ENCODE measurements at regions not wholly inside any gene's neighbourhood (a gene's known extent, or its start where the extent isn't known, plus 50 kb on each side); places are given as distances from the start of the nearest gene placed in this dataset.

GRCh38 chr9:8033794-8034193, 234.2 kb upstream of the DMAC1 start:
- Histone ChIP-seq H4K20me1 (no peaks in the 10 kb centered on the region), H3K4me3 (no peak overlapping the region), H3K27me3 (no peaks in the 10 kb centered on the region), H3K4me2 (no peak overlapping the region), H3K4me1 (0 out of 20 replicates have a peak, but pooled peaks cover 0 to 9% (median 0%) of the 10 kb centered on the region in 10 experiments), H3K27ac (no peak overlapping the region), H3K9ac (no peak overlapping the region), H3K36me3 (peaks cover 0 to 4% (median 0%) of the 10 kb centered on the region in 11 experiments; a peak in 2 of 22 replicates), H3K9me3 (replicated peaks in 1 of 11) (peaks cover 26 to 30% (median 27%) of the 10 kb centered on the region in 11 experiments)
- no peak for TF ChIP-seq Cebpa-rat (IDR thresholded peaks at IDR 0.05)

- Histone ChIP-seq H3K4me3 (no peak overlapping the region), H3K27ac (no peak overlapping the region), H3K9me3 (replicated peaks in 1 of 11) (no peaks in the 10 kb centered on the region), H4K20me1 (no peaks in the 10 kb centered on the region), H3K4me1 (no peaks in the 10 kb centered on the region), H3K27me3 (no peaks in the 10 kb centered on the region), H3K36me3 (no peaks in the 10 kb centered on the region), H3K4me2 (no peak overlapping the region), H3K9ac (no peak overlapping the region)
- TF ChIP-seq Cebpa-rat (IDR thresholded peaks at IDR 0.05), result no peak
These were observed 230.5 kb upstream of the DMAC1 start for GRCh38 chr9:8030095-8030494.

- Histone ChIP-seq H3K9ac (no peak overlapping the region), H3K4me3 (no peak overlapping the region), H3K36me3 (no peaks in the 10 kb centered on the region), H3K4me2 (no peak overlapping the region), H3K27ac (no peak overlapping the region), H4K20me1 (no peaks in the 10 kb centered on the region), H3K9me3 (replicated peaks in 1 of 11) (peaks cover 0 to 11% (median 5%) of the 10 kb centered on the region in 11 experiments; a peak in 7 of 22 replicates), H3K4me1 (no peaks in the 10 kb centered on the region), H3K27me3 (no peaks in the 10 kb centered on the region)
- TF ChIP-seq Cebpa-rat (IDR thresholded peaks at IDR 0.05), result no peak
These were observed 227.8 kb upstream of the DMAC1 start for GRCh38 chr9:8027351-8027750.

GRCh38 chr9:8025551-8025950, 226.0 kb upstream of the DMAC1 start:
- Histone ChIP-seq H3K27ac (no peak overlapping the region), H3K27me3 (no peaks in the 10 kb centered on the region), H3K36me3 (no peaks in the 10 kb centered on the region), H3K4me3 (no peak overlapping the region), H3K9me3 (replicated peaks in 1 of 11) (peaks cover 0 to 13% (median 5%) of the 10 kb centered on the region in 11 experiments; a peak in 7 of 22 replicates), H3K4me2 (no peak overlapping the region), H3K9ac (no peak overlapping the region), H4K20me1 (no peaks in the 10 kb centered on the region), H3K4me1 (no peaks in the 10 kb centered on the region)
- TF ChIP-seq Cebpa-rat (IDR thresholded peaks at IDR 0.05), result no peak

GRCh38 chr9:8020186-8020585, 220.6 kb upstream of the DMAC1 start:
- Histone ChIP-seq H3K4me1 (no peaks in the 10 kb centered on the region), H4K20me1 (no peaks in the 10 kb centered on the region), H3K4me3 (no peak overlapping the region), H3K4me2 (no peak overlapping the region), H3K9me3 (replicated peaks in 1 of 11) (peaks cover 0 to 13% (median 5%) of the 10 kb centered on the region in 11 experiments; a peak in 8 of 22 replicates), H3K27me3 (no peaks in the 10 kb centered on the region), H3K9ac (no peak overlapping the region), H3K36me3 (no peaks in the 10 kb centered on the region), H3K27ac (no peak overlapping the region)
- TF ChIP-seq Cebpa-rat (IDR thresholded peaks at IDR 0.05), result no peak

GRCh38 chr9:8019636-8020035, 220.1 kb upstream of the DMAC1 start:
- H3K9me3 ChIP-seq (replicated peaks in 1 of 11), result peaks cover 0 to 13% (median 5%) of the 10 kb centered on the region in 11 experiments; a peak in 8 of 22 replicates
- no peak overlapping the region for H3K9ac ChIP-seq
- no peaks in the 10 kb centered on the region for H3K4me1 ChIP-seq
- no peak overlapping the region for H3K27ac ChIP-seq
- TF ChIP-seq Cebpa-rat (IDR thresholded peaks at IDR 0.05), result no peak
- no peak overlapping the region for H3K4me2 ChIP-seq
- H3K4me3 ChIP-seq, result no peak overlapping the region
- no peaks in the 10 kb centered on the region for H4K20me1 ChIP-seq
- H3K27me3 ChIP-seq, result no peaks in the 10 kb centered on the region
- no peaks in the 10 kb centered on the region for H3K36me3 ChIP-seq

GRCh38 chr9:8014997-8015682, 215.6 kb upstream of the DMAC1 start:
- H3K27ac ChIP-seq, result no peak overlapping the region
- no peak overlapping the region for H3K9ac ChIP-seq
- H3K27me3 ChIP-seq, result no peaks in the 10 kb centered on the region
- no peaks in the 10 kb centered on the region for H3K36me3 ChIP-seq
- H3K4me2 ChIP-seq, result no peak overlapping the region
- H3K4me3 ChIP-seq, result no peak overlapping the region
- H3K9me3 ChIP-seq (replicated peaks in 1 of 11), result no peaks in the 10 kb centered on the region; a peak in 1 of 22 replicates
- no peaks in the 10 kb centered on the region for H3K4me1 ChIP-seq
- H4K20me1 ChIP-seq, result no peaks in the 10 kb centered on the region
- TF ChIP-seq Cebpa-rat (IDR thresholded peaks at IDR 0.05), result no peak

- no peak for TF ChIP-seq Cebpa-rat (IDR thresholded peaks at IDR 0.05)
- Histone ChIP-seq H4K20me1 (no peaks in the 10 kb centered on the region), H3K9me3 (replicated peaks in 1 of 11) (peaks cover 0 to 11% (median 1%) of the 10 kb centered on the region in 11 experiments; a peak in 8 of 22 replicates), H3K4me2 (no peak overlapping the region), H3K27ac (no peak overlapping the region), H3K27me3 (no peaks in the 10 kb centered on the region), H3K4me3 (no peak overlapping the region), H3K4me1 (no peaks in the 10 kb centered on the region), H3K9ac (no peak overlapping the region), H3K36me3 (no peaks in the 10 kb centered on the region)
These were observed 213.4 kb upstream of the DMAC1 start for GRCh38 chr9:8012986-8013385.

GRCh38 chr9:8011974-8012373, 212.4 kb upstream of the DMAC1 start:
- Histone ChIP-seq H3K4me1 (no peaks in the 10 kb centered on the region), H3K9ac (no peak overlapping the region), H3K4me2 (no peak overlapping the region), H3K4me3 (no peak overlapping the region), H4K20me1 (no peaks in the 10 kb centered on the region), H3K27me3 (no peaks in the 10 kb centered on the region), H3K9me3 (replicated peaks in 1 of 11) (peaks cover 0 to 19% (median 6%) of the 10 kb centered on the region in 11 experiments; a peak in 8 of 22 replicates), H3K36me3 (no peaks in the 10 kb centered on the region), H3K27ac (no peak overlapping the region)
- no peak for TF ChIP-seq Cebpa-rat (IDR thresholded peaks at IDR 0.05)

- no peaks in the 10 kb centered on the region for H4K20me1 ChIP-seq
- H3K4me3 ChIP-seq, result no peak overlapping the region
- TF ChIP-seq Cebpa-rat (IDR thresholded peaks at IDR 0.05), result no peak
- H3K4me2 ChIP-seq, result no peak overlapping the region
- H3K36me3 ChIP-seq, result no peaks in the 10 kb centered on the region
- no peaks in the 10 kb centered on the region for H3K27me3 ChIP-seq
- H3K9me3 ChIP-seq (replicated peaks in 1 of 11), result no peaks in the 10 kb centered on the region
- no peaks in the 10 kb centered on the region for H3K4me1 ChIP-seq
- no peak overlapping the region for H3K9ac ChIP-seq
- no peak overlapping the region for H3K27ac ChIP-seq
These were observed 197.0 kb upstream of the DMAC1 start for GRCh38 chr9:7996558-7996957.
